Natural killer cell (primary cell): ENCODE measurements at regions not wholly inside any gene's neighbourhood (a gene's known extent, or its start where the extent isn't known, plus 50 kb on each side); places are given as distances from the start of the nearest gene placed in this dataset.

Source experiments
- ATAC-seq, 3 donors: fragments of 150-1000 bp in 2 of 3; fragments of 200-7000 bp in 1 of 3; cut with Tn5 transposase; 1 replicate in 1 of 3; 2 replicates in 2 of 3; pipeline ENCODE4 v1.10.0; 2021; ENCODE audit warnings: mild to moderate bottlenecking in 2 of 3, moderate library complexity in 2 of 3
- DNase-seq, 2 donors: peaks; one replicate each; pipeline versions ENCODE4 v3.0.0 to v3.0.0-alpha.2; 2013 to 2021; ENCODE audit warnings: mixed read lengths in 1 of 2
- H3K27ac ChIP-seq: one replicate; pipeline ENCODE4 v1.5.1; 2013; ENCODE audit warnings: mild to moderate bottlenecking, low read length
- H3K27me3 ChIP-seq: one replicate; pipeline ENCODE4 v1.6.1; 2013; ENCODE audit warnings: low read length; ENCODE audit not compliant: control insufficient read depth, insufficient read depth
- H3K36me3 ChIP-seq: one replicate; pipeline ENCODE4 v1.6.1; 2013; ENCODE audit warnings: low read length; ENCODE audit not compliant: control insufficient read depth, insufficient read depth
- H3K4me1 ChIP-seq: one replicate; pipeline ENCODE4 v1.6.1; 2013; ENCODE audit warnings: low read length; ENCODE audit not compliant: control insufficient read depth, insufficient read depth
- H3K4me3 ChIP-seq: one replicate; pipeline ENCODE4 v1.5.1; 2013; ENCODE audit warnings: low read length
- H3K9me3 ChIP-seq: one replicate; pipeline ENCODE4 v1.6.1; 2013; ENCODE audit warnings: low read length; ENCODE audit not compliant: control insufficient read depth, insufficient read depth
- H3K27ac Mint-ChIP-seq, 2 donors: one replicate each; pipeline ENCODE4 v1.8.0; 2022; ENCODE audit warnings: mild to moderate bottlenecking in 2 of 2, mixed read lengths in 2 of 2, moderate library complexity in 1 of 2
- H3K27me3 Mint-ChIP-seq, 2 donors: one replicate each; pipeline ENCODE4 v1.8.0; 2022; ENCODE audit warnings: low read depth in 2 of 2, mixed read lengths in 2 of 2
- H3K36me3 Mint-ChIP-seq: one replicate; pipeline ENCODE4 v1.8.0; 2022; ENCODE audit warnings: mixed read lengths
- H3K4me1 Mint-ChIP-seq, 2 donors: one replicate each; pipeline ENCODE4 v1.8.0; 2022; ENCODE audit warnings: mixed read lengths in 2 of 2
- H3K4me3 Mint-ChIP-seq: one replicate; pipeline ENCODE4 v1.8.0; 2022; ENCODE audit warnings: mild to moderate bottlenecking, moderate library complexity, mixed read lengths
- H3K9me3 Mint-ChIP-seq, 2 donors: one replicate each; pipeline ENCODE4 v1.8.0; 2022; ENCODE audit warnings: mixed read lengths in 2 of 2
- WGBS: methylation state at CpG from one replicate; pipeline ENCODE4 v1.1.7; 2013; ENCODE audit warnings: missing lambda C conversion rate; ENCODE audit not compliant: insufficient coverage; 5-methylcytosine and 5-hydroxymethylcytosine counted together
- intact Hi-C: fragments of 100-400 bp; cut with micrococcal nuclease; formaldehyde crosslinking; loops from one replicate; pipeline ENCODE4 v1.14.2; 2022
- TF ChIP-seq, protein P1 (sequence below): fragments of 200-600 bp; IDR thresholded peaks from one replicate; pipeline ENCODE4 v1.8.0; 2022; ENCODE audit warnings: antibody characterized with exemption

DNA sequence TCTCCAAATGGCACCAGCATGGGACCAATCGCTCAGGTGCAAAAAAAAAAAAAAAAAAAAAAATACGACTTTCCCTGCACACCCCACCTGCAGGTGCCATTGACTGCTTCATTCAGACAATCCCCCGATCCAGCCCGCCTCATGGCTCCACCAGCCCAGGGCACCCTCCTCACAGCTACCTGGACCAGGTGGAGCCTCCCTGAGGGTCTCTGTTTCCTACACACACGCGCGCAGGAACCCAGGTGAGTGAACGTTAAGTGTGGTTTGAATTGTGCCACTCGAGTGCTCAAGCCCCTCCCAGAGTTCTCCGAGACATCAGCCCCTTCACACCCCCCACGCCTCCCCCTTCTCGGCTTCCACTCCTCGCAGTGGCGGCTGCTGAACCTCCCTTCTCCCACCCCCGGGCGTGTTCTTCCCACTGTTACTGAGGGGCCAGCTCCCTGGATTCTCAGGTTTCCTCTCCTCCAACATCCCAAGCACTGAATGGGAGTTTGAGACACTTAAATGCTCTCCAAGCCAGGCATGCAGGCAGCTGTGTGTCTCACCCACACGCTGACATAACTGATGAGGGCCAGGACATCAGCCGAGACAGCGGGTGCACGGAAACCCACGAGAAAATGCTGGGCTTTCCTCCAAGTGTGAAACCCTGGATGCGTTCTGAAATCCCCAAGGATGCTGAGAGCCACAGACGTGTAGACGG lies 88.8 kb upstream of the SNTG2 start:
- no peaks in the 10 kb centered on the region for H3K27me3 ChIP-seq
- Mint-ChIP-seq H3K4me3 (no peak overlapping the region), H3K27ac (no peak overlapping the region), H3K36me3 (no peaks in the 10 kb centered on the region), H3K9me3 (no peaks in the 10 kb centered on the region), H3K4me1 (peaks cover 5 to 9% of the 10 kb centered on the region in 2 donors), H3K27me3 (peaks cover 7 to 11% of the 10 kb centered on the region in 2 donors)
- no peaks in the 10 kb centered on the region for H3K4me1 ChIP-seq
- ATAC-seq (no peak), DNase-seq (no peak)
- no peaks in the 10 kb centered on the region for H3K9me3 ChIP-seq
- intact Hi-C loops = no loop called here
- WGBS = 78% methylated on average over 24 of the region's 24 CpGs
- TF ChIP-seq, protein P1, sequence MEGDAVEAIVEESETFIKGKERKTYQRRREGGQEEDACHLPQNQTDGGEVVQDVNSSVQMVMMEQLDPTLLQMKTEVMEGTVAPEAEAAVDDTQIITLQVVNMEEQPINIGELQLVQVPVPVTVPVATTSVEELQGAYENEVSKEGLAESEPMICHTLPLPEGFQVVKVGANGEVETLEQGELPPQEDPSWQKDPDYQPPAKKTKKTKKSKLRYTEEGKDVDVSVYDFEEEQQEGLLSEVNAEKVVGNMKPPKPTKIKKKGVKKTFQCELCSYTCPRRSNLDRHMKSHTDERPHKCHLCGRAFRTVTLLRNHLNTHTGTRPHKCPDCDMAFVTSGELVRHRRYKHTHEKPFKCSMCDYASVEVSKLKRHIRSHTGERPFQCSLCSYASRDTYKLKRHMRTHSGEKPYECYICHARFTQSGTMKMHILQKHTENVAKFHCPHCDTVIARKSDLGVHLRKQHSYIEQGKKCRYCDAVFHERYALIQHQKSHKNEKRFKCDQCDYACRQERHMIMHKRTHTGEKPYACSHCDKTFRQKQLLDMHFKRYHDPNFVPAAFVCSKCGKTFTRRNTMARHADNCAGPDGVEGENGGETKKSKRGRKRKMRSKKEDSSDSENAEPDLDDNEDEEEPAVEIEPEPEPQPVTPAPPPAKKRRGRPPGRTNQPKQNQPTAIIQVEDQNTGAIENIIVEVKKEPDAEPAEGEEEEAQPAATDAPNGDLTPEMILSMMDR = no peak
- H3K4me3 ChIP-seq = no peak overlapping the region
- no peaks in the 10 kb centered on the region for H3K36me3 ChIP-seq
- no peak overlapping the region for H3K27ac ChIP-seq

DNA sequence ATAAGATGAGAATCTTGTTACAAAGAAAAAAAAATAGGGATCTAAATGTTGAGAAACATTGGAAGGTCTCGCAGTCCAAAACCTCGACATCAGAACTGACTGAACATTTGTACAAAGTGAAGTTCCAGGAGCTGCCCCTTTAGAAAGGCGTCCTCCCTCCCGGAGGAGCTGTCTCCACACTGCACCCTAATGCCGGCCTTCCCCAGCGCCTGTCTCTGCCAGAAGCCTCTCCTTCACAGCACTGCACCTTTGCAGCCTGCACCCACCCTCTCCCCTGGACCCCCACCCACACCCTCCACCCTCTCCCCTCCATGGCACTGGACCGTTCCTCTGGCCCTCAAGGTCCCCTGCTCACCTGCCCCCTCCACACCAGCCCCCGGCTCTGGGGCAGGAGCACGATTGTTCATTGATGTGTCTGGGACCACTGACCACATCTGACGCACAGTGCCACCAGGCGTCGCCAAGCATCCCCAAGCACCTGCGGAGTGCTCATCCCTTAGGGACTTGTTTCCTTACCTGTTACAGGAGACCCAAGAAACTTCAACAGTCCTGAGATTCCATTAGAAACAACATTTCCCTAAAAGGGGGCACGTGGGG lies 90.3 kb upstream of the SNTG2 start:
- peaks cover 0 to 7% of the 10 kb centered on the region in 2 donors for H3K9me3 Mint-ChIP-seq
- DNase-seq = no peak
- peaks cover 14 to 18% of the 10 kb centered on the region in 2 donors for H3K4me1 Mint-ChIP-seq
- H3K27me3 ChIP-seq = no peaks in the 10 kb centered on the region
- 74% methylated on average over 14 of the region's 14 CpGs for WGBS
- H3K36me3 ChIP-seq = no peaks in the 10 kb centered on the region
- ATAC-seq = no peak
- H3K4me1 ChIP-seq = peaks cover 4% of the 10 kb centered on the region
- H3K27ac ChIP-seq = no peak overlapping the region
- intact Hi-C loops = no loop called here
- TF ChIP-seq, protein P1 = no peak
- H3K4me3 Mint-ChIP-seq = no peak overlapping the region
- H3K4me3 ChIP-seq = no peak overlapping the region
- H3K27me3 Mint-ChIP-seq = peaks cover 0 to 6% of the 10 kb centered on the region in 2 donors
- no peaks in the 10 kb centered on the region for H3K36me3 Mint-ChIP-seq
- H3K9me3 ChIP-seq = no peaks in the 10 kb centered on the region
- no peak overlapping the region for H3K27ac Mint-ChIP-seq

DNA sequence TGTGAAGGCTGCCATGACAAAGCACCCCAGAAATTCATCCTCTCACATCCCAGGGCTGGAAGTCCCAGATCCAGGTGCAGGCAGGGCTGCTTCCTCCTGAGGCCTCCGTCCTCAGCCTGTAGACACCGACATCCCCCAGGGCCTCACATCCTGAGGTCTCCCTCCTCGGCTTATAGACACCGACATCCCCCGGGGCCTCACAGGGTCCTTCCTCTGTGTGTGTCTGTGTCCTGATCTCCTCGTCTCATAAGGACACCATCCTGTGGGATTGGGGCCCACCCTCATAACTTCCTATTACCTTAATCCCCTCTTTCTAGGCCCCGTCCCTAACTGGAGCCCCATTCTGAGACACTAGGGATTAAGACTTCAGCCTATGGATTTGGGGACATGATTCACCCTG lies 92.0 kb upstream of the SNTG2 start:
- H3K36me3 ChIP-seq = no peaks in the 10 kb centered on the region
- intact Hi-C loops = no loop called here
- no peaks in the 10 kb centered on the region for H3K9me3 ChIP-seq
- peaks cover 24 to 33% of the 10 kb centered on the region in 2 donors for H3K4me1 Mint-ChIP-seq
- peaks cover 14% of the 10 kb centered on the region for H3K4me1 ChIP-seq
- H3K27me3 Mint-ChIP-seq = peaks cover 0 to 6% of the 10 kb centered on the region in 2 donors
- no peak overlapping the region for H3K4me3 Mint-ChIP-seq
- TF ChIP-seq, protein P1 = no peak
- no peak overlapping the region for H3K27ac Mint-ChIP-seq
- no peaks in the 10 kb centered on the region for H3K27me3 ChIP-seq
- H3K9me3 Mint-ChIP-seq = peaks cover 3 to 19% of the 10 kb centered on the region in 2 donors
- no peak for ATAC-seq
- H3K27ac ChIP-seq = no peak overlapping the region
- no peak overlapping the region for H3K4me3 ChIP-seq
- no peaks in the 10 kb centered on the region for H3K36me3 Mint-ChIP-seq
- no peak for DNase-seq
- 67% methylated on average over 7 of the region's 7 CpGs for WGBS
